Naive thymus-derived CD4-positive, alpha-beta T cell (primary cell): ENCODE measurements at regions not wholly inside any gene's neighbourhood (a gene's known extent, or its start where the extent isn't known, plus 50 kb on each side); places are given as distances from the start of the nearest gene placed in this dataset.

ENCODE experiments used
- ATAC-seq: fragments of 150-1000 bp; cut with Tn5 transposase; 2 replicates; pipeline ENCODE4 v1.10.0; 2021; ENCODE audit warnings: mild to moderate bottlenecking, moderate library complexity
- CTCF ChIA-PET: fragments of 350-600 bp; sonication (Branson Sonifier 250); formaldehyde crosslinking; loops from one replicate; lab custom pipeline; 2021; ENCODE audit warnings: antibody characterized with exemption; lab: Charles Lee
- POLR2A ChIA-PET: fragments of 350-600 bp; sonication (Branson Sonifier 250); formaldehyde crosslinking; loops from one replicate; lab custom pipeline; 2021; ENCODE audit warnings: antibody characterized with exemption, inconsistent platforms; lab: Charles Lee
- DNase-seq, 9 donors: peaks; one replicate each; pipeline versions ENCODE4 v3.0.0 to v3.0.0-alpha.2; 2020 to 2022; ENCODE audit warnings: mixed read lengths in 1 of 9
- H3K27ac ChIP-seq: one replicate; pipeline ENCODE4 v1.7.0; 2013; ENCODE audit warnings: mild to moderate bottlenecking, low read depth, low read length, moderate library complexity
- H3K27me3 ChIP-seq, 2 donors: one replicate each; pipeline ENCODE4 v1.7.0; 2013; ENCODE audit warnings: low read length in 2 of 2, mild to moderate bottlenecking in 2 of 2, moderate library complexity in 2 of 2; ENCODE audit not compliant: control insufficient read depth in 2 of 2, insufficient read depth in 2 of 2
- H3K36me3 ChIP-seq, 3 experiments: 1 replicate in 2 of 3; 2 replicates in 1 of 3; pipeline ENCODE4 v1.7.0; 2013; ENCODE audit warnings: low read length in 3 of 3, mild to moderate bottlenecking in 3 of 3, moderate library complexity in 1 of 3; ENCODE audit not compliant: insufficient read depth in 3 of 3, control insufficient read depth in 2 of 3
- H3K4me1 ChIP-seq, 2 donors: one replicate each; pipeline ENCODE4 v1.7.0; 2013; ENCODE audit warnings: low read length in 2 of 2, mild to moderate bottlenecking in 2 of 2, moderate library complexity in 1 of 2; ENCODE audit not compliant: control insufficient read depth in 2 of 2, insufficient read depth in 2 of 2
- H3K4me3 ChIP-seq: 2 replicates; pipeline ENCODE4 v1.7.0; 2013; ENCODE audit warnings: mild to moderate bottlenecking, low read length
- H3K9me3 ChIP-seq, 3 experiments: 1 replicate in 2 of 3; 2 replicates in 1 of 3; pipeline ENCODE4 v1.7.0; 2013; ENCODE audit warnings: low read length in 3 of 3; ENCODE audit not compliant: control insufficient read depth in 2 of 3
- H3K27ac Mint-ChIP-seq, 9 donors: one replicate each; pipeline ENCODE4 v1.8.0; 2020 to 2022; ENCODE audit warnings: mixed read lengths in 9 of 9, mild to moderate bottlenecking in 8 of 9, moderate library complexity in 5 of 9, inconsistent platforms in 2 of 9
- H3K27me3 Mint-ChIP-seq, 5 donors: one replicate each; pipeline ENCODE4 v1.8.0; 2021 to 2022; ENCODE audit warnings: mixed read lengths in 5 of 5, mild to moderate bottlenecking in 1 of 5
- H3K36me3 Mint-ChIP-seq, 5 donors: one replicate each; pipeline ENCODE4 v1.8.0; 2020 to 2022; ENCODE audit warnings: mixed read lengths in 5 of 5, mild to moderate bottlenecking in 3 of 5, inconsistent platforms in 1 of 5
- H3K4me1 Mint-ChIP-seq, 7 donors: one replicate each; pipeline ENCODE4 v1.8.0; 2020 to 2022; ENCODE audit warnings: mixed read lengths in 7 of 7, mild to moderate bottlenecking in 3 of 7, inconsistent platforms in 1 of 7
- H3K4me3 Mint-ChIP-seq, 10 donors: one replicate each; pipeline ENCODE4 v1.8.0; 2020 to 2022; ENCODE audit warnings: mild to moderate bottlenecking in 10 of 10, mixed read lengths in 10 of 10, moderate library complexity in 6 of 10, inconsistent platforms in 2 of 10
- H3K9me3 Mint-ChIP-seq, 11 donors: one replicate each; pipeline ENCODE4 v1.8.0; 2020 to 2022; ENCODE audit warnings: mixed read lengths in 11 of 11, mild to moderate bottlenecking in 4 of 11, inconsistent platforms in 1 of 11, moderate library complexity in 1 of 11
- intact Hi-C, 2 donors: fragments of 100-400 bp; cut with micrococcal nuclease; formaldehyde crosslinking; loops; one replicate each; pipeline ENCODE4 v1.15.1; 2023

DNA sequence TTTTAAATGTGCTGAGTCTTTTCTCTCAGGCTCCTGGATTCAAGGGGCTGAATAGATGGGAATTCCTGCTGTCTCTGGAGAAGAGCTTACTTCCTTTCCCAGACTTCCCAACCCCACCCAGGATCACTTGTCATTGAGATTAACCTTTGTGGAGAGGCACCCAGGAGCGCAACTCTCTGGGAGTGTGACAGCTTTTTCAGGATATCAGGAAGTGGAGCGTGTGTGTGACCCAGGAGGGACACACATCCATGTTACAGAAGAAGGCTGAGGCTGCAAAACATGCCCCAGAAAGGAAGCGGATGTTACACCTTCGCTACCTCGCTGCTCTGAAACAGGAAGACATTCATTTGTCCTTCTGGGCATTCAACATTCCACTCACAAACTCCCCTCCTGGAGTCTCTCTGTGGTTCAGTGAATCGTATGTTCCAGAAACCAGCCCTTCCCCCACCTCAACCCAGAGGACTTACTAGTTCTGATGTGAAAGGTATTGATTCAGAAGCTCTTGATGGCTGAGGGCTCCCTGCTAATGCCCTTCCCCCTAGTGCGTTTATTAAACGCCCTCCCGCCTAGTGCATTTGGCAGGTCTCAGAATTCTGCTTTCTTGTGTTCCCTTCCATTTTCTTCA lies 523.9 kb downstream of the TNS1 start:
- ATAC-seq (no peak), DNase-seq (no peak)
- Mint-ChIP-seq H3K9me3 (no peaks in the 10 kb centered on the region), H3K4me1 (no peaks in the 10 kb centered on the region), H3K36me3 (peaks cover 0 to 13% (median 0%) of the 10 kb centered on the region in 5 donors), H3K27ac (no peak overlapping the region), H3K27me3 (peaks cover 0 to 2% (median 0%) of the 10 kb centered on the region in 5 donors), H3K4me3 (no peak overlapping the region)
- no peaks in the 10 kb centered on the region for H3K36me3 ChIP-seq
- ChIA-PET CTCF (interaction anchor here (0.7 kb wide), 2 partner anchors 43 to 122 kb away, joined by 3 read pairs; no protein-coding TSS in a partner anchor), POLR2A (no interaction called here)
- H3K27me3 ChIP-seq = no peaks in the 10 kb centered on the region
- no peak overlapping the region for H3K4me3 ChIP-seq
- intact Hi-C loops = no loop called here
- H3K4me1 ChIP-seq = no peaks in the 10 kb centered on the region
- no peak overlapping the region for H3K27ac ChIP-seq
- no peaks in the 10 kb centered on the region for H3K9me3 ChIP-seq

DNA sequence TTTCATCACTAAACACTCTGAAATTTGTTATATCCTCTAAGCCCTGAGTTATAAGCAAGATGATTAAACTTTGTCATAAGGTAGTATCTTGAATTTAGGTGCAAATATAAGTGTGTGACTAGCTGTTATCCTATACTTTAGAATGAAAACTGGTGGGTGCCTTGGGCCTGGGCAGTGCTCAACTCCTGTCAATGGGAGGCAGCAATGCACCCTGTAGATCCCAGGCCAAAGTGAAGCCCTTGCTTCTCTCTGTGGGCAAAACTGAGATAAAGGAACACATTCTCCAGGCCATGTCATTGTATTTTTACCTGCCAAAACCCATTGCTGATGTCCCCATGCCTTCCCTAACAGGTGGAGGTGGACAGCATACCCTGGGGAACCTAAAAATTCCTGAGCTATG lies 525.2 kb downstream of the TNS1 start:
- no peak overlapping the region for H3K4me3 ChIP-seq
- ChIA-PET CTCF (no interaction called here), POLR2A (no interaction called here)
- no peaks in the 10 kb centered on the region for H3K4me1 ChIP-seq
- no peak for ATAC-seq
- H3K27ac ChIP-seq = no peak overlapping the region
- H3K9me3 ChIP-seq = no peaks in the 10 kb centered on the region
- no peaks in the 10 kb centered on the region for H3K27me3 ChIP-seq
- peaks cover 0 to under 1% (median 0%) of the 10 kb centered on the region in 5 donors for H3K27me3 Mint-ChIP-seq
- no peak overlapping the region for H3K4me3 Mint-ChIP-seq
- H3K4me1 Mint-ChIP-seq = no peaks in the 10 kb centered on the region
- no peak overlapping the region for H3K27ac Mint-ChIP-seq
- H3K36me3 ChIP-seq = no peaks in the 10 kb centered on the region
- intact Hi-C loops = no loop called here
- no peaks in the 10 kb centered on the region for H3K9me3 Mint-ChIP-seq
- no peak for DNase-seq
- peaks cover 0 to 19% (median 0%) of the 10 kb centered on the region in 5 donors for H3K36me3 Mint-ChIP-seq

DNA sequence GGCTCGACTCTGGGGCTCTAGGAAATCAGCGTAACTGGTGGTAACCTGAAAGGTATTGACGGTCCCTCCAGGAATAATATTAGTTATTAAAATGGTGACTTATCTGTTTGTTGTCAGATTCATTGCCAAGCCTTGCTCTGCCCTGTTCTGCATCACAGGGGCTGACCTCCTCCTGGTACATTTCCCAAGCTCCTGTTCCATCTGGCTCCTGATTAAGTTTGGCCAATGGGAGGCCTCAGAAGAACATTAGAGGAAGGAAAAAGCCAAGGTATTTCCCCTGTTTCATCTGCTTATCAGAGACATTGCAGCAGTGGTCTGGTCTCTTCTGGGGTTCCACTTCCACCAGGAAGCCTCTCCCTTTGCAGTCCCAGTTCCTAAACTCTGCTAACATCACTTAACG lies 527.0 kb downstream of the TNS1 start:
- H3K4me1 Mint-ChIP-seq = no peaks in the 10 kb centered on the region
- intact Hi-C loops = no loop called here

DNA sequence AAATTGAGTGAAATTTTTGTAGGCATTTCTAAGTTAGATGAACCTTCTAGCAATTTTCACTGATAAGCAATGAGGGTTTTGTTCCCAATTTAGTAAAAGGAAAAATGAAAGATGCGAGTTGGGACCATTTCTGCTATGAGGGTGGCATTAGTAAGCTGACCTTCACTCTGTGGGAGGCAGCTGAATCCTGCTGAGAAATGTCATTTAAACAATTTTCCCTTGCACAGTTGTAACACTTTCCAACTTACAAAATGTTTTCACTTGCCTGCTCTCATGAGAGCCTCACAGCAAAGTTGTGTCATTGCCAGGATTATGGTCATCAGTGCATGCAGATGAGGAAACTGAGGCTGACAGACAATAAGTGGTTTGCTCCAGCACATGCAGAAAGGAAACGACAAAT lies 527.7 kb downstream of the TNS1 start:
- no peaks in the 10 kb centered on the region for H3K36me3 ChIP-seq
- ChIA-PET POLR2A (no interaction called here), CTCF (no interaction called here)
- intact Hi-C loops = no loop called here
- no peak overlapping the region for H3K27ac Mint-ChIP-seq
- H3K36me3 Mint-ChIP-seq = peaks cover 0 to 28% (median 0%) of the 10 kb centered on the region in 5 donors
- DNase-seq (no peak), ATAC-seq (no peak)
- no peak overlapping the region for H3K27ac ChIP-seq
- no peak overlapping the region for H3K4me3 Mint-ChIP-seq
- H3K27me3 Mint-ChIP-seq = no peaks in the 10 kb centered on the region
- H3K9me3 Mint-ChIP-seq = no peaks in the 10 kb centered on the region
- no peaks in the 10 kb centered on the region for H3K27me3 ChIP-seq
- H3K4me3 ChIP-seq = no peak overlapping the region
- H3K9me3 ChIP-seq = no peaks in the 10 kb centered on the region
- no peaks in the 10 kb centered on the region for H3K4me1 Mint-ChIP-seq
- H3K4me1 ChIP-seq = no peaks in the 10 kb centered on the region

More for the DNA sequence above, 527.0 kb downstream of the TNS1 start:
- ChIA-PET CTCF (no interaction called here), POLR2A (no interaction called here)
- Mint-ChIP-seq H3K27ac (no peak overlapping the region), H3K36me3 (peaks cover 0 to 27% (median 0%) of the 10 kb centered on the region in 5 donors), H3K27me3 (no peaks in the 10 kb centered on the region), H3K9me3 (no peaks in the 10 kb centered on the region), H3K4me3 (no peak overlapping the region)
- ATAC-seq = no peak
- no peaks in the 10 kb centered on the region for H3K4me1 ChIP-seq
- no peak for DNase-seq
- H3K9me3 ChIP-seq = no peaks in the 10 kb centered on the region
- no peak overlapping the region for H3K27ac ChIP-seq
- no peaks in the 10 kb centered on the region for H3K27me3 ChIP-seq
- H3K36me3 ChIP-seq = no peaks in the 10 kb centered on the region
- no peak overlapping the region for H3K4me3 ChIP-seq

DNA sequence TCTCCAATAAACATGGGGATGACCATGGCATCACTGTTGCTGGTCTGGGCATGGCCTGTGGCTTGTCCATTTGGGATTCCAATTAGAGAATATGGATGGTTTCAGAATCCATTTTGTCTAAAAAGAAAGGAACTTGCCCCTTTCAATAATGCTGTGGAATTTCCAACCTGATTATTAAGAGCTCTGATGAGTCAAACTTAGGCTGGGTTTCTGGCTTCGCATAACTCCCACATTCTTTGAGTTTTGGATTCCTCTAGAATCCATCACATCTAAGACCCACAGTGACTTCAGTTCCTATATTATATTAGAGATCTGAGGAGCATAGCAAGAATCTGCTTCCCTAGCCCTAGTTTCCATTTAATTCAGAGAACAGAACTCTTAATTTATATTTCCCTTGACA lies 531.5 kb downstream of the TNS1 start:
- Mint-ChIP-seq H3K27me3 (no peaks in the 10 kb centered on the region), H3K27ac (no peak overlapping the region), H3K4me3 (no peak overlapping the region), H3K36me3 (peaks cover 0 to 34% (median 5%) of the 10 kb centered on the region in 5 donors), H3K9me3 (peaks cover 0 to 1% (median 0%) of the 10 kb centered on the region in 11 donors), H3K4me1 (peaks cover 0 to 3% (median 0%) of the 10 kb centered on the region in 7 donors)
- Histone ChIP-seq H3K27me3 (no peaks in the 10 kb centered on the region), H3K4me1 (no peaks in the 10 kb centered on the region), H3K9me3 (no peaks in the 10 kb centered on the region), H3K36me3 (no peaks in the 10 kb centered on the region), H3K4me3 (no peak overlapping the region), H3K27ac (no peak overlapping the region)
- DNase-seq = no peak
- POLR2A ChIA-PET = no interaction called here
- intact Hi-C loops = no loop called here
- CTCF ChIA-PET = interaction anchor here (0.6 kb wide), 1 partner anchor 1795 kb away, joined by 4 read pairs; no protein-coding TSS in a partner anchor
- no peak for ATAC-seq

DNA sequence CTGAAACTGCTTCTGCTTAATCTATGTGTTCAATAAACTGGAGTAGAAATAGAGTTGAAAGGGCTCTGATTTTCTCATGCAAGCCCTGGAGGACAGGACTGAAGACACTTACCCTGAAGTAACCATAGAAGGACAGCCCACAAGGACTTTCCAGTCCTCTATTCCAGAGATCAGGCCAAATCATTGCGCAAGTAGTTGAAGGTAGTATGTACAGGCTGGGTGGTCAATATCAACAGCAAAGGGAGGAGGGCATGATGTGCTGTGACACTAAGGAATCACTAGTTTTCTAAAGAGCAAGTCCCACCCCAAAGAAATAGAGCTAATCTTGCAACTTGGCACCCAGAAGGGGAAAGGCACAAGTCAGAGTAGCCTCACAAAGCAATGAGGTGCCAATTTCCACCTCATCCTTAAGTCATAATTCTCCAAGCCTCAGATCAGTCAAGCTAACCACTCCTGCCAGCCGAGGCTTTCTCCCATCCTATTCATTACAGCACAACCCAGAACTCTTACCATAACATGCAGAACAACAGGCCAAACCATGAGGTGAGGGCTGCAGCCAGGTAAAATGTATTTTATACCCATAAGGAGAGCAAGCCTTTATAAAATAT lies 533.5 kb downstream of the TNS1 start:
- H3K36me3 Mint-ChIP-seq = peaks cover 0 to 31% (median 5%) of the 10 kb centered on the region in 5 donors
- Histone ChIP-seq H3K27me3 (no peaks in the 10 kb centered on the region), H3K9me3 (no peaks in the 10 kb centered on the region), H3K36me3 (no peaks in the 10 kb centered on the region), H3K27ac (no peak overlapping the region), H3K4me3 (no peak overlapping the region), H3K4me1 (no peaks in the 10 kb centered on the region)
- H3K27me3 Mint-ChIP-seq = no peaks in the 10 kb centered on the region
- H3K4me3 Mint-ChIP-seq = no peak overlapping the region
- peaks cover 0 to 3% (median 0%) of the 10 kb centered on the region in 7 donors for H3K4me1 Mint-ChIP-seq
- H3K9me3 Mint-ChIP-seq = peaks cover 0 to 1% (median 0%) of the 10 kb centered on the region in 11 donors
- DNase-seq = no peak
- ChIA-PET CTCF (no interaction called here), POLR2A (no interaction called here)
- intact Hi-C loops = no loop called here
- no peak for ATAC-seq
- no peak overlapping the region for H3K27ac Mint-ChIP-seq
